ENCODE measurements at regions not wholly inside any gene's neighbourhood (a gene's known extent, or its start where the extent isn't known, plus 50 kb on each side); places are given as distances from the start of the nearest gene placed in this dataset.

DNA sequence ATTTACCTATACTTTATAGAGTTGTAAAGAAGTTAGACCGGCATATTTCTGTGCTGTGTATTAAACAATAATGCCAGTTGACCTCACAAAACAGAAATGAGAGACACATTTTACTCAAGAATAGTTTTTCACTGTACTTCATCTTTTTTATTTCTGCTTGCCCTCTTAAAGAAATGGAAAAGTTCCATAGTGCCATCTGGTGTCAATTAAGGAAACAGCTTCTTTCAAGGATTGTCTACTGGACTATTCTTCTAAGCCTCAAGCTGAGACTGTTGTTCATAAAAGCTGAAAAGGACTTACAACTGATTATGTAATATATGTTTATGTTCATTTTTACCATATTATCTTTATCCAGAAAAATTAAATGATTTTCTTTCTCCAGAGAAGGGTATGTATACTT, 1523.7 kb downstream of the ARAP2 start:
- TF ChIP-seq CSDC2 (CRISPR knock-in tag; IDR thresholded peaks at IDR 0.05) (no peak), PPARA (CRISPR knock-in tag; IDR thresholded peaks at IDR 0.05; ENCODE audit: borderline replicate concordance) (no peak), TCF4 (CRISPR knock-in tag; IDR thresholded peaks at IDR 0.05; ENCODE audit: borderline replicate concordance) (no peak)
- TF ChIP-seq, protein P1, sequence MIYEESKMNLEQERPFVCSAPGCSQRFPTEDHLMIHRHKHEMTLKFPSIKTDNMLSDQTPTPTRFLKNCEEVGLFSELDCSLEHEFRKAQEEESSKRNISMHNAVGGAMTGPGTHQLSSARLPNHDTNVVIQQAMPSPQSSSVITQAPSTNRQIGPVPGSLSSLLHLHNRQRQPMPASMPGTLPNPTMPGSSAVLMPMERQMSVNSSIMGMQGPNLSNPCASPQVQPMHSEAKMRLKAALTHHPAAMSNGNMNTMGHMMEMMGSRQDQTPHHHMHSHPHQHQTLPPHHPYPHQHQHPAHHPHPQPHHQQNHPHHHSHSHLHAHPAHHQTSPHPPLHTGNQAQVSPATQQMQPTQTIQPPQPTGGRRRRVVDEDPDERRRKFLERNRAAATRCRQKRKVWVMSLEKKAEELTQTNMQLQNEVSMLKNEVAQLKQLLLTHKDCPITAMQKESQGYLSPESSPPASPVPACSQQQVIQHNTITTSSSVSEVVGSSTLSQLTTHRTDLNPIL (CRISPR knock-in tag; IDR thresholded peaks at IDR 0.05; ENCODE audit: low read depth): no peak

Data from SK-N-SH treated with all-trans-retinoic acid at 6 μM for 48 hours (cell line).